Muscle layer of colon (tissue), 2 donors: ENCODE measurements at regions not wholly inside any gene's neighbourhood (a gene's known extent, or its start where the extent isn't known, plus 50 kb on each side); places are given as distances from the start of the nearest gene placed in this dataset.
"Not testable (repeated sequence)": the region's sequence is repeated elsewhere in the genome, so short reads cannot be mapped to it uniquely, and the experiment has no call there.

Experiments used
- H3K27ac ChIP-seq: one replicate; pipeline ENCODE4 v1.7.0; 2013; ENCODE audit warnings: low read depth, mild to moderate bottlenecking, low read length, moderate library complexity
- H3K27me3 ChIP-seq, 2 donors: one replicate each; pipeline ENCODE4 v1.7.0; 2013; ENCODE audit warnings: low read length in 2 of 2, mild to moderate bottlenecking in 2 of 2; ENCODE audit not compliant: insufficient read depth in 2 of 2, control insufficient read depth in 1 of 2
- H3K36me3 ChIP-seq: one replicate; pipeline ENCODE4 v1.7.0; 2013; ENCODE audit warnings: mild to moderate bottlenecking, low read length; ENCODE audit not compliant: insufficient read depth
- H3K4me1 ChIP-seq: one replicate; pipeline ENCODE4 v1.7.0; 2013; ENCODE audit warnings: mild to moderate bottlenecking, low read length; ENCODE audit not compliant: insufficient read depth
- H3K4me3 ChIP-seq, 2 donors: one replicate each; pipeline ENCODE4 v1.7.0; 2013; ENCODE audit warnings: low read length in 2 of 2, low read depth in 1 of 2, mild to moderate bottlenecking in 1 of 2, moderate library complexity in 1 of 2
- H3K9ac ChIP-seq: one replicate; pipeline ENCODE4 v1.7.0; 2013; ENCODE audit warnings: low read length
- H3K9me3 ChIP-seq: one replicate; pipeline ENCODE4 v1.7.0; 2013; ENCODE audit warnings: mild to moderate bottlenecking, low read length
- donor health status: abdominal sarcoma.
- donor health status: Adenocarcinoma of cecum.

DNA sequence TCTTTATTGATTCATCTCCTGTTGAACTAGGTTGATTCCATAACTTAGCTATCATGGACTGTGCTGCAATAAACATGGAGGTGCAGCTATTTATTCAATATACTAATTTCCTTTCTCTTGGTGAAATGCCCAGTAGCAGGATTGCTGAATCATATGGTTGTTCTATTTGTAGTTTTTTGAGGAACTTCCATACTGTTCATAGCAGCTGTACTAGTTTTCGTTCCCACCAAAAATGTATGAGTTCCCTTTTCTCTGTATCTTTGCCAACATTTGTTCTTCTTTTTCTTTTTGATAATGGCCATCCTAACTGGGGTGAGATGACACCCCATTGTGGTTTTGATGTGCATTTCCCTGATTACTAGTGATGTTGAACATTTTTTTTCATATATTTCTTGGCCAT lies 87.2 kb upstream of the NAV2 start:
- no peaks in the 10 kb centered on the region for H3K36me3 ChIP-seq
- H3K27me3 ChIP-seq: no peaks in the 10 kb centered on the region
- H3K4me3 ChIP-seq: no peak overlapping the region
- peaks cover 13% of the 10 kb centered on the region for H3K4me1 ChIP-seq
- no peaks in the 10 kb centered on the region for H3K9me3 ChIP-seq
- H3K27ac ChIP-seq: no peak overlapping the region
- H3K9ac ChIP-seq: no peak overlapping the region

DNA sequence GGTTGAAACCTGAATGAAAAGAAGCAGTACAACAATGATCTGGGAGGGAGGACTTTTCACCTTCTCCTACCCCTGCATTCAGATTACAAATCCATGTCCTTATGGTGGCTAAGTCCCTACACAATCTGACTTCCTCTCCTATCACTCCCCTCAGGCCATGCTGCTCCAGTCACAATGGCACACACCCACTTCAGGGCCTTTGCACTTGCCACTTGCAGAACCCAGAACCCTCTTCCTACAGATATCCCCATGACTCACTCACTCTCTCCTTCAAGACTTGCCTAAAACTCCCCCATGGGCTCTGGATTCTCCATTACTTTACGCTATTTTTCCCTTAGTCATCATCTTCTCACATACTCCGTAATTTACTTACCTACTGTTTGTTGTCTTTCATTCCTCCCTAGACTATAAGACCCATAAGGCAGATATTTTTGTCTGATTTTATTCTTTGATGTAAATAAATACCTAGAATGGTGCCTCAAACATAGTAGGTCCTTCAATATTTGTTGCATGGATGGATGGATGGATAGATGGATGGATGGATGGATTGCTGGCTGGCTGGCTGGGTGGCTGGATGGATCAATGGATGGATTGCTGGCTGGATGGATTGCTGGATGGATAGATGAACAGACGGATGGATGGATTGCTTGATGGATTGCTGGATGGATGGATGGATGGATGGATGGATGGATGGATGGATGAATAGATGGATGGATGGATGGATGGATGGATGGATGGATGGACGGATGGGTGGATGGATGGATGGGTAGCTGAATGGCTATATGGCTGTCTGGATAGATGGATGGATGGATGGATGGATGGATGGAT lies 94.7 kb upstream of the NAV2 start:
- H3K4me1 ChIP-seq: peaks cover 21% of the 10 kb centered on the region
- H3K4me3 ChIP-seq: no peak overlapping the region
- no peaks in the 10 kb centered on the region for H3K36me3 ChIP-seq
- no peaks in the 10 kb centered on the region for H3K9me3 ChIP-seq
- H3K9ac ChIP-seq: no peak overlapping the region
- no peaks in the 10 kb centered on the region for H3K27me3 ChIP-seq
- no peak overlapping the region for H3K27ac ChIP-seq

DNA sequence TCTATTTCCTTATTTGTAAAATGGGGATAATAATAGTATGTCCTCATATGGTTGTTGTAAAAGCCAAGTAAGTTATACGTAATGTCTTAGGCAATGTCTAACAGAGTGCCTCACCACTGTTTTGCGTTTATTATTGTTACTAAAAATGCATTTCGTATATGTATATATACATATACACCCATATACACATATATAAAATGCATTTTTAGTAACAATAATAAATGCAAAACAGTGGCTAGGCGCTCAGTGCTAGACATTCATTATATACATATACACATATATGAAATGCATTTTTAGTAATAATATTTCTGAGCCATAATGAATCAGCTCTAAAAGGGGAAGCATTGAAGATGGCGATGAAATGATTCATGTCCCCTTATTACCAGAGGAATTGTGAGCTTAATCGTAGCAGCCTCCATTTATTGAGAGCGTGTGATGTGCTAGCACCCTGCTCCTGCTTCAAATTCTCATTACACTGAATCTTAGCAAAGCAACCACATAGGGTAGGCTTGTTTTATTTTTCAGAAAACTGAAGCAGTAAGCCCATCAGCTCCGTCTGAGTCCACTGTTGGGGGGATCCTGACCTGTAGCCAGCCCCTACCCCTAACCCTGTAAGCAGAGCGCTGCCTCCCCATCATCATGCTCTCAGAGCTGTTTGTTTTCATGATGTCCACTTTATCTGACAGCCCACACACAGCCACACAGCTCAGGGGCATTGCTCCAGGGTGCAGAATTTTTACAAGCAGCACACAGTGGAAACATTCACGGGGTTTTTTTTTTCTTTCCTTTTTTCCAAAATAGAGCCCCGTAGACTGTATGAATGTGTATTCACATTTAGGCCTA lies 97.1 kb upstream of the NAV2 start:
- H3K9ac ChIP-seq: no peak overlapping the region
- peak overlapping the region in 1 of 2 donors; percentile 2 for H3K4me3 ChIP-seq
- peaks cover 21% of the 10 kb centered on the region for H3K4me1 ChIP-seq
- no peaks in the 10 kb centered on the region for H3K9me3 ChIP-seq
- H3K27ac ChIP-seq: peak overlapping the region; percentile 45
- H3K27me3 ChIP-seq: no peaks in the 10 kb centered on the region
- H3K36me3 ChIP-seq: no peaks in the 10 kb centered on the region

DNA sequence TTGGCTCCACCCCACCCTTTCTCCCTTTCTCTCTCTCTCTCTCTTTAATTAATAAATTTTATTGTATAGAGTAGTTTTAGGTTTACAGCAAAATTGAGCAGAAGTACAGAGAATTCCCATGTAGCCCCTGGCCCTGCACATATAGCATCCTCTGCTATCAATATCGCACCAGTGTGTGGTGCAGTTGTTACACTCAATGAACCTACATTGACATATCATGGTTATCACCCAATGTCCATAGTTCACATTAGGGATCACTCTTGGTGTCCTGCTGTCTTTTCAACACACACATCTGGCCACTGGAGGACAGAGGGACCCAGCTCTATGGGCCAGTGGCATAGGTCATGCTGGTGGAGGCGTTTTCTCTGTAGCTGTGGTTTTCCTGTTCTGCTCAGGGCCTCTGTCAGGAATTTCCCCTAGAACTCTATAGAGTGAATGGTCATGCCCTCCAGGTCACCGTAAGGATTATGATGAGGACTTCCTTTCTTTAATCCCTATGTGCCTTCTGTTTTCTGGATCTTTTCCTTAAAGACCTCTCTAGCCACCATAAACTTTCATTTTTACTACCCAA lies 98.2 kb upstream of the NAV2 start:
- Histone ChIP-seq H3K27ac (no peak overlapping the region), H3K4me1 (peaks cover 21% of the 10 kb centered on the region), H3K9ac (no peak overlapping the region), H3K36me3 (no peaks in the 10 kb centered on the region), H3K4me3 (no peak overlapping the region), H3K9me3 (no peaks in the 10 kb centered on the region), H3K27me3 (no peaks in the 10 kb centered on the region)

DNA sequence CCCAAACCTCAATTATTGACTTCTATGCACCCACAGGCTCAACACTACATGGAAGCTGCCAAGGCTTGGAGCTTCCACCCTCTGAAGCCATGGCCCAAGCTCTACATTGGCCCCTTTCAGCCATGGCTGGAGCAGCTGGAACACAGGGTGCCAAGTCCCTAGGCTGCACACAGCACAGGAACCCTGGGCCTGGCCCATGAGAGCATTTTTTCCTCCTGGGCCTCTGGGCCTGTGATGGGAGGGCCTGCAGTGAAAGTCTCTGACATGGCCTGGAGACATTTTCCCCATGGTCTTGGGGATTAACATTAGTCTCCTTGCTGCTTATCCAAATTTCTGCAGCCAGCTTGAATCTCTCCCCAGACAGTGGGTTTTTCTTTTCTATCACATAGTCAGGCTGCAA lies 100.6 kb upstream of the NAV2 start:
- not testable (repeated sequence) for H3K27ac ChIP-seq, H3K27me3 ChIP-seq, H3K9ac ChIP-seq, H3K36me3 ChIP-seq, H3K4me3 ChIP-seq, H3K9me3 ChIP-seq
- peaks cover 19% of the 10 kb centered on the region for H3K4me1 ChIP-seq

DNA sequence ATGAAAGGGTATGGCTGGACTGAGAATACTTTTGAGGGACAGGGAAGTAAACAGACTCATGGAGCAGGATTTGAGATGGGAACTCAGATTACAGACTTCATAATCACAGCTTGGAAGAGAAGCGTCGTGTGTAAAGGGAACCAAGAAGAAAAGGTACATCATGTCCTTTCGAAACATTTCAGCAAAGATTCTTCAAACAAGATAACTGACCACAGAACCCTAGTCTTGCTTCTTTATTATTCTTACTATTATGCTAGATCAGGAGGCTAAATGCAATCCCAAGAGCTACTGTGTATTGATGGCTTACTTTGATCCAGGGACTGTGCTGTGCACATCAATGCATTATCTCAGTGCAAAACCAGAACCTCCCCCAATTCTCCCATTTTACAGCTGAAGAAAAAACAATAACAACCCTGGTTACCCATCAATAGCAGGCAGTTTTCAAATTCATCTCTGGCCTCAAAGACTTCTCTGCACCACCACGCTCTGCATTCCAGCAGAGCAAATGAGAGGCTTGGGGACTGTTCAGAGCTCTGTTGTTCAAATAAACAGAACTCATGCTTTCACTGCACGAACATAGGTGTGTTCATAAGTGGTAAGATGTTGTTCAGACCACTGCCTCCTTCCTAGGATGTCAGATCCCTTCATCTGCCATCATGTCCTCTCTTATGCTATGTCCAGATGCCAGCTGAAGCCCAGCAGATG lies 104.8 kb upstream of the NAV2 start:
- Histone ChIP-seq H3K4me3 (no peak overlapping the region), H3K9me3 (no peaks in the 10 kb centered on the region), H3K27me3 (no peaks in the 10 kb centered on the region), H3K9ac (no peak overlapping the region), H3K27ac (no peak overlapping the region), H3K36me3 (no peaks in the 10 kb centered on the region), H3K4me1 (peaks cover 17% of the 10 kb centered on the region)

DNA sequence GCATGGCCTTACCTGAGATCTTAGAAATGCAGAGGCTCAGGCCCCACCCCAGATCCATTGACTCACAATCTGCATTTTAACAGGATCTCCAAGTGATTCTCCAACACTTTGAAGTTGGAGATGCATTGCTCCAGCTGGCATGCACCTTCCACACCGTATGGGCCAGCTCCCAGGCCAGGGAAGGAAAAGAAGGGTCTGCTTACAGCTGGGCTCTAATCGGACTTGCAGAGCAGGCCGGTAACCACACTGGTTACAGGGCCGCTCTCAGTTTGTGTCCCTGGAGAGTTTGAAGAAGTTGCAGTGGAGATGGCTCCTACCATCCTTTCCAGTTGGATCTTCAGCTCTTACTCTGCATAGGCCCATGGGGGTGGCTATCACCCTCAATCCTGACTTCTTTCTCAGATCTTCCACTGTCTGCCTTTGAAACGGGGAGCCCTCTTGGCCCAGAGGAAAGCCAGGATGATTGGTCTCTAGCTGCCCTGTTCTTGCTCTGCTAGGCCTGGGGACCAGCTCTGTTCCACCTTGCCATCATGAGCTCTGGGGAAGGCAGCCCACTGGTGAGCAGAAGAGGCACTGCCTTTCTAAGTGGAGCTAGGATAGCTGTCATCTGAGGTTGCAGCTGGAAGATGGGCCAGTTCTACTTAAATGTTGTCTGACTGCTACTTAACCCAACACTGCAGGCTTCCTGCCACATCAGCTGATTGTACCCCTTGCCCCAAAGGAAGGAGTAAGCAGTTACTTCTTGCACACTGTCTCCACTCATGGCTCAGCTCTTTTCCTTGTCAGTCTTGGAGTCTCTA lies 105.6 kb upstream of the NAV2 start:
- H3K4me3 ChIP-seq: no peak overlapping the region
- H3K9ac ChIP-seq: no peak overlapping the region
- H3K27me3 ChIP-seq: no peaks in the 10 kb centered on the region
- H3K4me1 ChIP-seq: peaks cover 17% of the 10 kb centered on the region
- H3K27ac ChIP-seq: peak overlapping the region; percentile 41
- no peaks in the 10 kb centered on the region for H3K9me3 ChIP-seq
- no peaks in the 10 kb centered on the region for H3K36me3 ChIP-seq

DNA sequence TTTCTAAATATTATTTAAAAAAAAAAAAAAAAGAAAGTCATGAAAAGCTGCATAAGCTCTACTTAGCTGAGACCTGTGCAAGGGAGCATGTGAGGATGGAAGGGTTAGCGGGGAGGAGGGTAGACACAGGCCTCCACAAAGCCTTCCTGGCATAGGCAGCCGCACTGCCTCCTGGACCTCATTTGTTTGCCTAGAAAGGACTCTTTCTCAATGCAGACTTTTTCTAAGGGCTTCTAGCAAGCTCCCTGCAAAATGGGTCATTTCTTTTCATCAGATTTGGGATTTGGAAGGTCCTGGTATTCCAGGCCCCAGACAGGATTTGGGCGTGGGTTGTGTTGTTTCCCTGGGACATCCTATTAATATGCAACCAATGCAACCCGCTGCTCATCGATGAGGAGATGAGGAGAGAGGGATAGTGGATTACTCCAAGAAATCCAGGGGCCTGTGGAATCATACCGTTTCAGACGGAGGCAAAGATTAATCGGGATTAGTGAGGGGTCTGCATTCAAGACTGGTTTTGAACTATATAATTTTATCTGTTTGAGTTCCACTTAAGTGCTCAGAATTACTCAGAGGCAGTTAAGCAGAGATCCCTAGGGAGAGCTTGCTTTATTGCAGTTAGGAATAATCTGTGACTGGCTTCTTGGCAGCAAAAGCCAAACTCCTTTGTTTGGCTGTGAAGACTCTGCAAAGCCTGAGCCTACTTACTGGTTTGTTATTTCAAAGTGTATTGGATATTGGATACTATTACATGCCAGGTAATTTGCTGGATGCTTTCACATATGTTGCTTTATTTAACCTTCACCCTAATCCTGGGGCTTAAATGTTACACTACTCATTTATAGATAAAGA lies 106.9 kb upstream of the NAV2 start:
- Histone ChIP-seq H3K4me1 (peaks cover 17% of the 10 kb centered on the region), H3K4me3 (no peak overlapping the region), H3K27me3 (no peaks in the 10 kb centered on the region), H3K9me3 (no peaks in the 10 kb centered on the region), H3K9ac (peak overlapping the region; percentile 42), H3K27ac (peak overlapping the region; percentile 10), H3K36me3 (no peaks in the 10 kb centered on the region)

DNA sequence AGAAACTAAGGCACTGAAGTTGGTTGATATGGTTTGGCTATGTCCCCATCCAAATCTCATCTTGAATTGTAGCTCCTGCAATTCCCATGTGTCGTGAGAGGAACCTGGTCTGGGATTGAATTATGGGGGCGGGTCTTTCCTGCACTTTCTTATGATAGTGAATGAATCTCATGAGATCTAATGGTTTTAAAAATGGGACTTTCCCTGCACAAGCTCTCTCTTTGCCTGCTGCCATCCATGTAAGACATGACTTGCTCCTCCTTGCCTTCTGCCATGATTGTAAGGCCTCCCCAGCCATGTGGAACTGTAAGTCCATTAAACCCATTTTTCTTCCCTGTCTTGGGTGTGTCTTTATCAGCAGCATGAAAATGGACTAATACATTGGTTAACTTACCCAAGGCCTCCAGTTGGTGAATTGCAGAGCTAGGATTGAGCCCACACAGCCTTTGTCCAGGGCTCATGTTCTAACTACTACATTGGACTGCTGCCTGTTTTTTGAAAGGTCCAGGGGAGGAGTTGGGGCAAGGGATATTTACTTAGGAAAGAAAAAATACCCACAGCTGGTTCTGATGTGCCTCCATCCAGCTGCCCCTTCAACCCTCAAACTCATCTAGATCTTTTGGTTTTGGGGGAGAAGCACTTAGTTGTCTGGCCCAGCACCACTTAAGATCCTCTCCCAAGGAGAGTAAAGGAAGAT lies 107.8 kb upstream of the NAV2 start:
- H3K36me3 ChIP-seq: no peaks in the 10 kb centered on the region
- peaks cover 17% of the 10 kb centered on the region for H3K4me1 ChIP-seq
- H3K4me3 ChIP-seq: no peak overlapping the region
- no peaks in the 10 kb centered on the region for H3K27me3 ChIP-seq
- no peaks in the 10 kb centered on the region for H3K9me3 ChIP-seq
- no peak overlapping the region for H3K9ac ChIP-seq
- peak overlapping the region; percentile 15 for H3K27ac ChIP-seq

DNA sequence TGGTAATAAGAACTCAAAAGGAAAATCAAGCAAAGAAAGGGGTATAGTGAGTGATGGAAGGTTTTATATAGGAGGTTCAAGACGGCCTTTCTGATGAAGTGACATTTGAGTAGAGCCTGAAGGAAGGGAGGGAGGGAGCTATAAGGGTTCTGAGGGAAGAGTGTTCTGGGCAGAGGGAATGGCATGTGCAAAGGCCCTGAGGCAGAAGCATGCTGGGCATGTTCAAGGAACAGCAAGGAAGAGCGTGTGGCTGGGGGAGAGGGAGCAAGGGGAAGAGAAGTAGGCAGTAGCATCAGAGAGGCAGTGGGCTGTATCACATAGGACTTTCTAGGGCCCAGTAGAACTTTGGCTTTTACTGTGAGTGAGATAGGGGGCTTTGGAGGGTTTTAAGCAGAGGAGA lies 108.9 kb upstream of the NAV2 start:
- peaks cover 17% of the 10 kb centered on the region for H3K4me1 ChIP-seq

More for the DNA sequence above, 108.9 kb upstream of the NAV2 start:
- Histone ChIP-seq H3K36me3 (no peaks in the 10 kb centered on the region), H3K9me3 (no peaks in the 10 kb centered on the region), H3K27ac (no peak overlapping the region), H3K27me3 (no peaks in the 10 kb centered on the region), H3K9ac (no peak overlapping the region), H3K4me3 (no peak overlapping the region)
